Esophagus squamous epithelium (tissue), 4 donors: ENCODE measurements at regions not wholly inside any gene's neighbourhood (a gene's known extent, or its start where the extent isn't known, plus 50 kb on each side); places are given as distances from the start of the nearest gene placed in this dataset.

Experiments used
- POLR2A ChIP-seq, 4 donors: fragments of 450-650 bp; IDR thresholded peaks; one replicate each; pipeline ENCODE4 v1.6.1; 2017; ENCODE audit warnings: antibody characterized with exemption in 4 of 4, mild to moderate bottlenecking in 4 of 4, moderate library complexity in 3 of 4
- TF ChIP-seq, protein P1 (sequence below), 6 experiments: fragments of 450-650 bp in 4 of 6; fragments of 200-600 bp in 2 of 6; sonication (generic) in 2 of 6; IDR thresholded peaks; one replicate each; pipeline ENCODE4 v1.5.1; 2016 to 2019; ENCODE audit warnings: antibody characterized with exemption in 6 of 6, mild to moderate bottlenecking in 4 of 6, moderate library complexity in 4 of 6

DNA sequence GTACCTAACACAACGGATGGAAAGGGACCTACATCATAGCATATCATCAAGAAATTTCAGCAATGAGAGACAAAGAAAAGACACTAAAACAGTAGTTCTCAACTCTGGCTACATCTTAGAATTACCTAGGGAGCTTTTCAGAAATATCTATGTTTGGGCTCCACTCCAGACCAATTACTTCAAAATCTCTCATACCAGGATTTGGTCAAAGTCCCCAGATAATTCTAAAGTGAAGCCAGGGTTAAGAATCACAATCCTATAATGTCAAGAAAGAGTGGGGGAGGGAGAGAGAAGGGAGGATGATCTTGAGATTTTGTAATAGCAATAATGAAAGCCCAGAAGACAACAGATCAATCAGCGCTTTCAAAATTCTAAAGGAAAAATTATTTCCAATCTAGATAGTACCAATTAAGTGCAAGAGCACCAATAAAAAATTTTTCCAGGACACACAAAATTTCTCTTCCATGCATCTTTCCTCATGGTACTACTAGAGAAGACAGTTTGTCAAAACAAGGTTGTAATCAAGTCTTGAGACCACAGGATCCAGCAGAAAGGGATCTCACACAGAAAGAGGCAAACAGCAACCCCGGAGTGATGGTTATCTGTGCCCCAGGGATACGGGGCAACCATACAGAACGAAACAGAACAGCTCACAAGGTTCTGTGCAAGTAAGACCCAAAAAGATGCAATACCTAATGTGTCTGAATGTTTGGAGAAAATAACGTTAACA, 152.9 kb upstream of the DST start:
- TF ChIP-seq, protein P1, sequence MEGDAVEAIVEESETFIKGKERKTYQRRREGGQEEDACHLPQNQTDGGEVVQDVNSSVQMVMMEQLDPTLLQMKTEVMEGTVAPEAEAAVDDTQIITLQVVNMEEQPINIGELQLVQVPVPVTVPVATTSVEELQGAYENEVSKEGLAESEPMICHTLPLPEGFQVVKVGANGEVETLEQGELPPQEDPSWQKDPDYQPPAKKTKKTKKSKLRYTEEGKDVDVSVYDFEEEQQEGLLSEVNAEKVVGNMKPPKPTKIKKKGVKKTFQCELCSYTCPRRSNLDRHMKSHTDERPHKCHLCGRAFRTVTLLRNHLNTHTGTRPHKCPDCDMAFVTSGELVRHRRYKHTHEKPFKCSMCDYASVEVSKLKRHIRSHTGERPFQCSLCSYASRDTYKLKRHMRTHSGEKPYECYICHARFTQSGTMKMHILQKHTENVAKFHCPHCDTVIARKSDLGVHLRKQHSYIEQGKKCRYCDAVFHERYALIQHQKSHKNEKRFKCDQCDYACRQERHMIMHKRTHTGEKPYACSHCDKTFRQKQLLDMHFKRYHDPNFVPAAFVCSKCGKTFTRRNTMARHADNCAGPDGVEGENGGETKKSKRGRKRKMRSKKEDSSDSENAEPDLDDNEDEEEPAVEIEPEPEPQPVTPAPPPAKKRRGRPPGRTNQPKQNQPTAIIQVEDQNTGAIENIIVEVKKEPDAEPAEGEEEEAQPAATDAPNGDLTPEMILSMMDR (IDR thresholded peaks at IDR 0.05), result no peak
- no peak for TF ChIP-seq POLR2A (IDR thresholded peaks at IDR 0.05)
